ENCODE measurements at regions not wholly inside any gene's neighbourhood (a gene's known extent, or its start where the extent isn't known, plus 50 kb on each side); places are given as distances from the start of the nearest gene placed in this dataset.

DNA sequence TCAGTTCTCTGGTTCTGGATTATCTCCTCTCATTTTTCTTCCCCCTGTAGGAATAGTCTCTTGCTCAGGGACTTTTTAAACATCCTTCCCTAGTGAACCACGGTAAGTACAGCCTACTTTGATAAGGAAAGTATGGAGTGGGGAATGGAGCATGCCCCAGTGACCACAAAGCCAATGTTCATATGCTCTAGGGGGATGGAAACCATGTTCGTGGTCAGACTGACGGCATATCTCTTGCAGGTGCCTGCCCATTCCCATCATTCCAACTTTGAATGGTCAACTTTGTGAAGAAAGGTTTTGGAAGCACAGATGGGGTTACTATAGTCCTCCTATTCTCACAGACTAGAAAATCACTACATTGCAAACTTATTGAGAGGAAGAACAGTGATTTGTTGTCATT lies 332.5 kb upstream of the NCAM1 start:
- Mint-ChIP-seq H3K4me3 (no peak overlapping the region), H3K27ac (no peak overlapping the region), H3K4me1 (peaks cover 46% of the 10 kb centered on the region), H3K27me3 (ENCODE audit: low read depth) (peaks cover 24% of the 10 kb centered on the region), H3K36me3 (no peaks in the 10 kb centered on the region), H3K9me3 (no peaks in the 10 kb centered on the region)
- TF ChIP-seq, protein P1, sequence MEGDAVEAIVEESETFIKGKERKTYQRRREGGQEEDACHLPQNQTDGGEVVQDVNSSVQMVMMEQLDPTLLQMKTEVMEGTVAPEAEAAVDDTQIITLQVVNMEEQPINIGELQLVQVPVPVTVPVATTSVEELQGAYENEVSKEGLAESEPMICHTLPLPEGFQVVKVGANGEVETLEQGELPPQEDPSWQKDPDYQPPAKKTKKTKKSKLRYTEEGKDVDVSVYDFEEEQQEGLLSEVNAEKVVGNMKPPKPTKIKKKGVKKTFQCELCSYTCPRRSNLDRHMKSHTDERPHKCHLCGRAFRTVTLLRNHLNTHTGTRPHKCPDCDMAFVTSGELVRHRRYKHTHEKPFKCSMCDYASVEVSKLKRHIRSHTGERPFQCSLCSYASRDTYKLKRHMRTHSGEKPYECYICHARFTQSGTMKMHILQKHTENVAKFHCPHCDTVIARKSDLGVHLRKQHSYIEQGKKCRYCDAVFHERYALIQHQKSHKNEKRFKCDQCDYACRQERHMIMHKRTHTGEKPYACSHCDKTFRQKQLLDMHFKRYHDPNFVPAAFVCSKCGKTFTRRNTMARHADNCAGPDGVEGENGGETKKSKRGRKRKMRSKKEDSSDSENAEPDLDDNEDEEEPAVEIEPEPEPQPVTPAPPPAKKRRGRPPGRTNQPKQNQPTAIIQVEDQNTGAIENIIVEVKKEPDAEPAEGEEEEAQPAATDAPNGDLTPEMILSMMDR (IDR thresholded peaks at IDR 0.05; ENCODE audit: unreplicated experiment) = no peak
- no peak for DNase-seq (ENCODE audit: low spot score in 2 of 2, unreplicated experiment in 2 of 2)

- Mint-ChIP-seq H3K27ac (no peak overlapping the region), H3K9me3 (no peaks in the 10 kb centered on the region)
- no peak for DNase-seq (ENCODE audit: low spot score in 2 of 2, unreplicated experiment in 2 of 2)
Observed at GRCh38 chr11:112630496-112630895, 330.7 kb upstream of the NCAM1 start.

DNA sequence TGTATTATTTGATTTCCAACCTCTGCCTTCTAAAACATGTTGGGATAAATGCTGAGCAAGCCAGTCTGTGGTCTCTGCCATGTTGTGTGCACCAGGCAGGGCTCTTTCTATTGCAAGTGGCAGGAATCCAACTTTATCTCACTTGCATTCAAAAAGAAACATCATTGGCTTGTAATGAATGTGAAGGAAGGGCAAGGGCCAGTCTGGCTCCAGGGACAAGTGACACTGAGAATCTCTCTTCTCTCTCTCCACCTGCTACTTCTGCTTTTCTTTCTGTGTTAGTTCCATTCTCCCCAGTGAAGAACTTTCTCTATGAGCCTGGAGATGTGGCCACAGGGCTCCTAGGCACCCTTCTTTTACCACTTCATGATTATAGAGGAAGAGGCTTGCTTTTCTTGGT lies 329.9 kb upstream of the NCAM1 start:
- Mint-ChIP-seq H3K27me3 (ENCODE audit: low read depth) (peaks cover 31% of the 10 kb centered on the region), H3K36me3 (no peaks in the 10 kb centered on the region), H3K9me3 (no peaks in the 10 kb centered on the region), H3K27ac (no peak overlapping the region), H3K4me1 (peaks cover 48% of the 10 kb centered on the region), H3K4me3 (no peak overlapping the region)
- DNase-seq (ENCODE audit: low spot score in 2 of 2, unreplicated experiment in 2 of 2) = no peak
- TF ChIP-seq, protein P1 (IDR thresholded peaks at IDR 0.05; ENCODE audit: unreplicated experiment) = no peak

More at GRCh38 chr11:112630496-112630895, 330.7 kb upstream of the NCAM1 start:
- H3K4me3 Mint-ChIP-seq = no peak overlapping the region
- TF ChIP-seq, protein P1 (IDR thresholded peaks at IDR 0.05; ENCODE audit: unreplicated experiment) = no peak
- no peaks in the 10 kb centered on the region for H3K36me3 Mint-ChIP-seq
- peaks cover 31% of the 10 kb centered on the region for H3K27me3 Mint-ChIP-seq (ENCODE audit: low read depth)
- H3K4me1 Mint-ChIP-seq = peaks cover 46% of the 10 kb centered on the region

DNA sequence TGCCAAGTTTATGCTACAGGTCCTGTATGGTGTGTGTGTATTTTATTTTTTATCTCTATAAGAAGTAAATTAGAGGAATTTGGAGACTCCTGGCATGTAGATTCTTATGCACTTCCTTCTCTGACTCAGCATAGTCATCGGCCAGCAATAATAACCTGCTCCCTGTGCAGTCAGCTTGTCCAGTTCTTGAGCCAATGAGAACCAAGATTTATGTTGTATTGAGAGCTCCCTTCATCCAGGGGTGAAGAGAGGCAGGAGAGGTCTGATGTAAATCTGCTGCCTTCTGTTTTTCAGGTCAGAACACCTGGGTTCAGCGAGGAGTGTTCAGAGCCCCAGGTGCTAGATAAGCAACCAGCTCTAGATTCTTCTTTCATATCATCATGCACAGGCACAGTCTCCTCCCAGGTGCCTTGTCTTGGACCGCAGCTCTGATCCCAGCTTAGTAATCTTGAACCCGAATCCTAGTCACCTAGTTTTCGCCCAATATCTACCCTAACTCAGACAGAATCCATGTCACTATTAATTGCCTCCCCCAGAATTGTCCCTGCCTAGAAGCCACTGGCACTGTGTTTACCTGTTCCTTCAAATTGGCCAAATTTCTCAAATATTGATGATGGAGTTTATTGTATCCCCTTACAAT lies 328.2 kb upstream of the NCAM1 start:
- no peaks in the 10 kb centered on the region for H3K36me3 Mint-ChIP-seq
- DNase-seq (ENCODE audit: low spot score in 2 of 2, unreplicated experiment in 2 of 2) = no peak
- no peak overlapping the region for H3K4me3 Mint-ChIP-seq
- peaks cover 31% of the 10 kb centered on the region for H3K27me3 Mint-ChIP-seq (ENCODE audit: low read depth)
- TF ChIP-seq, protein P1 (IDR thresholded peaks at IDR 0.05; ENCODE audit: unreplicated experiment) = no peak
- H3K9me3 Mint-ChIP-seq = no peaks in the 10 kb centered on the region
- H3K4me1 Mint-ChIP-seq = peaks cover 44% of the 10 kb centered on the region
- no peak overlapping the region for H3K27ac Mint-ChIP-seq

- H3K4me1 Mint-ChIP-seq = peaks cover 44% of the 10 kb centered on the region
- no peak for DNase-seq (ENCODE audit: low spot score in 2 of 2, unreplicated experiment in 2 of 2)
- peaks cover 30% of the 10 kb centered on the region for H3K27me3 Mint-ChIP-seq (ENCODE audit: low read depth)
- H3K36me3 Mint-ChIP-seq = peaks cover 3% of the 10 kb centered on the region
- TF ChIP-seq, protein P1 (IDR thresholded peaks at IDR 0.05; ENCODE audit: unreplicated experiment) = no peak
- no peak overlapping the region for H3K27ac Mint-ChIP-seq
- H3K4me3 Mint-ChIP-seq = no peak overlapping the region
- peaks cover 11% of the 10 kb centered on the region for H3K9me3 Mint-ChIP-seq
Observed at GRCh38 chr11:112634551-112634950, 326.7 kb upstream of the NCAM1 start.

Data from mesothelial cell of epicardium (in vitro differentiated cells).